ENCODE measurements at regions not wholly inside any gene's neighbourhood (a gene's known extent, or its start where the extent isn't known, plus 50 kb on each side); places are given as distances from the start of the nearest gene placed in this dataset.

DNA sequence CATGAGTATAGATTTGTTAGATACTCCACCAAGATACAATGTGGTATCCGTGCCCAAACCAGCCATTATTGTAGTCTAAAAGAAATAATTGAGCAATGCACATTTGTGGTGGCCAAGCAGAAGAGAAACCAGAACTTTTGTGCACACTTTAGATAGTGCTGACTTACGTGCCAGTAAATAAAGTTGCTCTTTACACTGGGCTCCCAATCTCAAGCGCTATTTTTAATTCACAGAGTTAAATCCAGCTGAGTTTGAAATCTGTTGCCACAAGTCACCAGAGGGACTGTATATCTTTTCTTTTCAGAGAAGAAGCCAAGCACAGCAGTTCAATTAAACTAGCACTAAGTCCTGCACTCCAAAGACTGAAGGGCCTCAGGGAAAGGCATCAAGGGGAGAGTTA lies 680.4 kb downstream of the TDRD15 start:
- Histone ChIP-seq H3K56ac (ENCODE audit: low read length) (no peak overlapping the region), H3K4me1 (ENCODE audit: control insufficient read depth, low read depth, low read length) (no peaks in the 10 kb centered on the region), H3K27me3 (ENCODE audit: insufficient read depth, low read length, poor library complexity) (no peaks in the 10 kb centered on the region), H3K9ac (ENCODE audit: low read length) (no peak overlapping the region), H2BK15ac (replicated peaks; ENCODE audit: low read depth) (no peak overlapping the region), H3K79me2 (ENCODE audit: control insufficient read depth, insufficient read depth, low read length) (no peaks in the 10 kb centered on the region), H2BK120ac (ENCODE audit: low read depth, low read length) (no peak overlapping the region), H3K18ac (ENCODE audit: low read length) (no peak overlapping the region), H3K4me3 (ENCODE audit: low read length) (no peak overlapping the region), H3K79me1 (ENCODE audit: low read length) (no peaks in the 10 kb centered on the region), H4K5ac (ENCODE audit: low read length) (no peak overlapping the region), H3K23ac (ENCODE audit: low read length) (no peak overlapping the region), H4K8ac (ENCODE audit: low read depth, low read length) (no peak overlapping the region), H2BK5ac (ENCODE audit: low read length) (no peak overlapping the region), H3K4ac (ENCODE audit: low read depth, low read length) (no peak overlapping the region), H3K27ac (ENCODE audit: low read depth, low read length) (no peak overlapping the region), H2AK5ac (ENCODE audit: low read length) (no peak overlapping the region), H3K4me2 (ENCODE audit: low read length) (no peak overlapping the region), H3K36me3 (ENCODE audit: control insufficient read depth, insufficient read depth, low read length) (no peaks in the 10 kb centered on the region)
- DNase-seq, result no peak
- WGBS (ENCODE audit: extremely low coverage, insufficient coverage, low lambda C conversion rate), result no CpG with 5 or more reads among the region's 3 CpGs

DNA sequence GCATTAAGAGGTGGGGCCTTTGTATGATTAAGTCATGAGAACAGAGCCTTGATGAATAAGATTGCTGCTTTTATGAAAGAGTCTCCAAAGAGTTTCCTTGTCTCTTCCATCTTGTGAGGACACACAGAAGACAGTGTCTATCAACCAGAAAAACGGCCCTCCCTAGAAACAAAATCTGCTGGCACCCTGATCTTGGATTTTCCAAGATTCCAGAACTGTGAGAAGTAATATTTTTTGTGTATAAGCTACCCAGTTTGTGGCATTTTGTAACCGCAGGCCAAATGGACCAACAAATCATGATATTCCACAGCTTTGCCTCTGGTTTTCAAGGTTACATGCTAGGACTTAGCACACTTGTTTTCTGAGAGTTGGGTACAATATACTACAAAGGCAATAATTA lies 687.8 kb downstream of the TDRD15 start:
- Histone ChIP-seq H3K56ac (ENCODE audit: low read length) (no peak overlapping the region), H3K18ac (ENCODE audit: low read length) (no peak overlapping the region), H3K27ac (ENCODE audit: low read depth, low read length) (no peak overlapping the region), H4K8ac (ENCODE audit: low read depth, low read length) (no peak overlapping the region), H2BK120ac (ENCODE audit: low read depth, low read length) (no peak overlapping the region), H3K4ac (ENCODE audit: low read depth, low read length) (no peak overlapping the region), H4K5ac (ENCODE audit: low read length) (no peak overlapping the region), H3K36me3 (ENCODE audit: control insufficient read depth, insufficient read depth, low read length) (no peaks in the 10 kb centered on the region), H3K79me1 (ENCODE audit: low read length) (no peaks in the 10 kb centered on the region), H2AK5ac (ENCODE audit: low read length) (no peak overlapping the region), H3K9ac (ENCODE audit: low read length) (no peak overlapping the region), H3K4me3 (ENCODE audit: low read length) (no peak overlapping the region), H2BK15ac (replicated peaks; ENCODE audit: low read depth) (no peak overlapping the region), H3K27me3 (ENCODE audit: insufficient read depth, low read length, poor library complexity) (no peaks in the 10 kb centered on the region), H3K23ac (ENCODE audit: low read length) (no peak overlapping the region), H3K4me2 (ENCODE audit: low read length) (no peak overlapping the region), H3K79me2 (ENCODE audit: control insufficient read depth, insufficient read depth, low read length) (no peaks in the 10 kb centered on the region), H3K4me1 (ENCODE audit: control insufficient read depth, low read depth, low read length) (no peaks in the 10 kb centered on the region), H2BK5ac (ENCODE audit: low read length) (no peak overlapping the region)
- no CpG with 5 or more reads among the region's 2 CpGs for WGBS (ENCODE audit: extremely low coverage, insufficient coverage, low lambda C conversion rate)
- DNase-seq, result no peak

DNA sequence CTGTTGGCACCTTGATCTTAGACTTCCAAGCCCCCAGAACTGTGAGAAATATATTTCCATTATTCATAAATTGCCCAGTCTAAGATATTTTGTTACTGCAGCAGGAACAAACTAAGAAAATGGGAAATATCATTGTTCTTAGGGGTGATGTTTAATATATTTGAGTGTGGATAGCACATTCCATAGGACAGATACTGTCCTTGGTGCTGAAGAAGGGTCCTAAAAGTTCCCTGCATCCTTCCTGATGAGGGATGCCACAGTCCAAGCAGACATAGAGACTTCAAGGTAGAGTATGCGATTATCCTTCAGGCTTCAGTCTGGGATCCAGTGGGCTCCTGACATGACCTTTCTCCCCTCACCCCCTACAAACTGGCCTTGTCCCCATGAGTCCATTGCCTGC lies 689.0 kb downstream of the TDRD15 start:
- H3K18ac ChIP-seq (ENCODE audit: low read length), result no peak overlapping the region
- no peaks in the 10 kb centered on the region for H3K27me3 ChIP-seq (ENCODE audit: insufficient read depth, low read length, poor library complexity)
- no peak overlapping the region for H3K4me3 ChIP-seq (ENCODE audit: low read length)
- H3K79me2 ChIP-seq (ENCODE audit: control insufficient read depth, insufficient read depth, low read length), result no peaks in the 10 kb centered on the region
- peak; percentile 28 for DNase-seq
- no peak overlapping the region for H3K27ac ChIP-seq (ENCODE audit: low read depth, low read length)
- no peak overlapping the region for H2AK5ac ChIP-seq (ENCODE audit: low read length)
- H4K5ac ChIP-seq (ENCODE audit: low read length), result no peak overlapping the region
- H3K4me1 ChIP-seq (ENCODE audit: control insufficient read depth, low read depth, low read length), result no peaks in the 10 kb centered on the region
- no peak overlapping the region for H4K8ac ChIP-seq (ENCODE audit: low read depth, low read length)
- no peak overlapping the region for H3K9ac ChIP-seq (ENCODE audit: low read length)
- no peak overlapping the region for H3K56ac ChIP-seq (ENCODE audit: low read length)
- H2BK120ac ChIP-seq (ENCODE audit: low read depth, low read length), result no peak overlapping the region
- no CpG with 5 or more reads among the region's 1 CpG for WGBS (ENCODE audit: extremely low coverage, insufficient coverage, low lambda C conversion rate)
- no peaks in the 10 kb centered on the region for H3K79me1 ChIP-seq (ENCODE audit: low read length)
- no peak overlapping the region for H3K23ac ChIP-seq (ENCODE audit: low read length)
- no peak overlapping the region for H2BK15ac ChIP-seq (replicated peaks; ENCODE audit: low read depth)
- H2BK5ac ChIP-seq (ENCODE audit: low read length), result no peak overlapping the region
- no peak overlapping the region for H3K4ac ChIP-seq (ENCODE audit: low read depth, low read length)
- no peaks in the 10 kb centered on the region for H3K36me3 ChIP-seq (ENCODE audit: control insufficient read depth, insufficient read depth, low read length)
- no peak overlapping the region for H3K4me2 ChIP-seq (ENCODE audit: low read length)

DNA sequence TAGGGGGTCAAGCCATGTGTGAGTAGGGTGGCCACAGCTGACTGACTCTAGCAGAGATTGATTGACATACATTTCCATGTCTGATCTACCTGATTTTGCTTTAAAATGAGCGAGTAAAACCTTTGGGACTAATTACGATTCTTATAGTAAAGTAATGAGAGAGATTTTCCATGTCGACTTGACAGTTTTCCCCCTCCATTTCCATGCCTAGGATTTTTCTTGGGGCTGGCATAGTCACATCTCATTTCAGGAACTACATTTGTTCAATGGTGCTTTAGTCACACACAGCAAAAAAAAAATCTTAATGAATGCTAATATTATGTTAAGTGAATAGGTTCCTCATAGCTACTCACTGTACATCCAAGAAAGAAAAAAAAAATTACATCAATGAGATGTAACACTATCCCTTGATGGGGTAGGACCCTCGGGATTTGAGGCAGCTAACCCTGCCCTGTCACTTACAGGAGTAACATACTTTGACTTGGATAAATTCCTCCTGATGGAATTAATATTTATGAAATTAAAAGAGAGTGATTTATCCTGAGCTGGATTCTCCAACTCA lies 690.9 kb downstream of the TDRD15 start:
- no peaks in the 10 kb centered on the region for H3K4me1 ChIP-seq (ENCODE audit: control insufficient read depth, low read depth, low read length)
- no peak overlapping the region for H3K18ac ChIP-seq (ENCODE audit: low read length)
- H3K27ac ChIP-seq (ENCODE audit: low read depth, low read length), result no peak overlapping the region
- H4K5ac ChIP-seq (ENCODE audit: low read length), result no peak overlapping the region
- H3K79me2 ChIP-seq (ENCODE audit: control insufficient read depth, insufficient read depth, low read length), result no peaks in the 10 kb centered on the region
- H3K4ac ChIP-seq (ENCODE audit: low read depth, low read length), result no peak overlapping the region
- H3K9ac ChIP-seq (ENCODE audit: low read length), result no peak overlapping the region
- H2BK15ac ChIP-seq (replicated peaks; ENCODE audit: low read depth), result no peak overlapping the region
- no peak for DNase-seq
- H3K36me3 ChIP-seq (ENCODE audit: control insufficient read depth, insufficient read depth, low read length), result no peaks in the 10 kb centered on the region
- no peak overlapping the region for H3K4me2 ChIP-seq (ENCODE audit: low read length)
- no CpG with 5 or more reads among the region's 4 CpGs for WGBS (ENCODE audit: extremely low coverage, insufficient coverage, low lambda C conversion rate)
- no peak overlapping the region for H2BK120ac ChIP-seq (ENCODE audit: low read depth, low read length)
- no peaks in the 10 kb centered on the region for H3K79me1 ChIP-seq (ENCODE audit: low read length)
- no peak overlapping the region for H3K23ac ChIP-seq (ENCODE audit: low read length)
- no peak overlapping the region for H2AK5ac ChIP-seq (ENCODE audit: low read length)
- no peak overlapping the region for H4K8ac ChIP-seq (ENCODE audit: low read depth, low read length)
- no peak overlapping the region for H3K56ac ChIP-seq (ENCODE audit: low read length)
- H2BK5ac ChIP-seq (ENCODE audit: low read length), result no peak overlapping the region
- H3K27me3 ChIP-seq (ENCODE audit: insufficient read depth, low read length, poor library complexity), result no peaks in the 10 kb centered on the region
- no peak overlapping the region for H3K4me3 ChIP-seq (ENCODE audit: low read length)

DNA sequence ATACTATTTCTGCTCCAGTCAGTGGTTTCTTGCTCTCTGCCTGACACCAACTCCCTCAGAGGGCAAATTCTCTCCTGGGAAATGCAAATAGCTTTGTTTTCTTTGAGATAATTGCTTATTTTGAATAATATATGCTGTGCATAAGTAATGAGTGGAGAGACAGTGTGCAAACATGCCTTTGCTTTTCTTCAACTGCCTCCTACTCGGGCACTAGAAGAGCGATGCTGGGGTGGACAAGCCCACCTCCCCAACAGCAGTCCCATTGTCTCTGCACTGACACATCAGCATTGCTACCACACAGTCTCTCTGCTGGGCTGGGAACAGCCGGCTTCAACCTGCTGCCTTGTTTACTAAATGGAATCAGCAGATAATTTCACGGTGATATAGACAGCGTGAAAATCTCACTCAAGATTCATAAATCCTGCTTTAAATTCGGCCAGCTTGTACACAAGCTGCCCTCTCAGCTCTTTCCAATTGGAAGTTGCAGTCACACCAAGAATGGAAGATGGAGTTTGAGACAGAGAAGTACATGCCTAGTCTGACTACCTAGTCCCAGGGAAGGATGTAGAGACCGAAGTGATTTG lies 694.5 kb downstream of the TDRD15 start:
- Histone ChIP-seq H3K27ac (ENCODE audit: low read depth, low read length) (no peak overlapping the region), H3K79me1 (ENCODE audit: low read length) (no peaks in the 10 kb centered on the region), H3K18ac (ENCODE audit: low read length) (no peak overlapping the region), H3K4me3 (ENCODE audit: low read length) (no peak overlapping the region), H3K4me2 (ENCODE audit: low read length) (no peak overlapping the region), H3K9ac (ENCODE audit: low read length) (no peak overlapping the region), H2BK5ac (ENCODE audit: low read length) (no peak overlapping the region), H2BK120ac (ENCODE audit: low read depth, low read length) (no peak overlapping the region), H3K4me1 (ENCODE audit: control insufficient read depth, low read depth, low read length) (no peaks in the 10 kb centered on the region), H3K27me3 (ENCODE audit: insufficient read depth, low read length, poor library complexity) (no peaks in the 10 kb centered on the region), H2BK15ac (replicated peaks; ENCODE audit: low read depth) (no peak overlapping the region), H2AK5ac (ENCODE audit: low read length) (no peak overlapping the region), H4K5ac (ENCODE audit: low read length) (no peak overlapping the region), H3K79me2 (ENCODE audit: control insufficient read depth, insufficient read depth, low read length) (no peaks in the 10 kb centered on the region), H3K36me3 (ENCODE audit: control insufficient read depth, insufficient read depth, low read length) (no peaks in the 10 kb centered on the region), H3K4ac (ENCODE audit: low read depth, low read length) (no peak overlapping the region), H3K56ac (ENCODE audit: low read length) (no peak overlapping the region), H3K23ac (ENCODE audit: low read length) (no peak overlapping the region), H4K8ac (ENCODE audit: low read depth, low read length) (no peak overlapping the region)
- DNase-seq, result no peak
- WGBS (ENCODE audit: extremely low coverage, insufficient coverage, low lambda C conversion rate), result no CpG with 5 or more reads among the region's 7 CpGs

DNA sequence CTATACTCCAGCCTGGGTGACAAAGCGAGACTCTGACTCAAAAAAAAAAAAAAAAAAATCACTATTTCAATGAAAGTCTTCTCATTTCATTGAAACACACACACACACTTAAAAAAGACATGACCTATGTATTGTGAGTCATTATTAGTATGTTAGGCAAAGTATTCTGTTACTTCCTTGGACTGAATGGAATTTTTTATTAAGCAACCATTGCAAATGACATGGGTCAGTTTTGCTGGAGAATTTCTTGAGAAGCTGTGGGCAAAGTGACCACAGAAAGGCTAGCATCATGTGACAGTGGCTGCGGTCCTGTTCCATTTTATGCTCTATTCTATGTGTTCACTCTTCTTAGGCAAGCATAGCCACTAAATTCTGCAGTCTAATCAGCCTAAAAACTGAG lies 695.7 kb downstream of the TDRD15 start:
- Histone ChIP-seq H3K79me1 (ENCODE audit: low read length) (no peaks in the 10 kb centered on the region), H3K27me3 (ENCODE audit: insufficient read depth, low read length, poor library complexity) (no peaks in the 10 kb centered on the region), H2BK120ac (ENCODE audit: low read depth, low read length) (no peak overlapping the region), H2BK5ac (ENCODE audit: low read length) (no peak overlapping the region), H2BK15ac (replicated peaks; ENCODE audit: low read depth) (no peak overlapping the region), H3K4me2 (ENCODE audit: low read length) (no peak overlapping the region), H3K36me3 (ENCODE audit: control insufficient read depth, insufficient read depth, low read length) (no peaks in the 10 kb centered on the region), H2AK5ac (ENCODE audit: low read length) (no peak overlapping the region), H4K8ac (ENCODE audit: low read depth, low read length) (no peak overlapping the region), H3K56ac (ENCODE audit: low read length) (no peak overlapping the region), H3K4me1 (ENCODE audit: control insufficient read depth, low read depth, low read length) (no peaks in the 10 kb centered on the region), H3K18ac (ENCODE audit: low read length) (no peak overlapping the region), H3K4me3 (ENCODE audit: low read length) (no peak overlapping the region), H3K27ac (ENCODE audit: low read depth, low read length) (no peak overlapping the region), H3K79me2 (ENCODE audit: control insufficient read depth, insufficient read depth, low read length) (no peaks in the 10 kb centered on the region), H3K9ac (ENCODE audit: low read length) (no peak overlapping the region), H4K5ac (ENCODE audit: low read length) (no peak overlapping the region), H3K4ac (ENCODE audit: low read depth, low read length) (no peak overlapping the region), H3K23ac (ENCODE audit: low read length) (no peak overlapping the region)
- no peak for DNase-seq
- WGBS (ENCODE audit: extremely low coverage, insufficient coverage, low lambda C conversion rate), result no CpG with 5 or more reads among the region's 2 CpGs
